Fibroblast of lung (primary cell): ENCODE measurements at regions not wholly inside any gene's neighbourhood (a gene's known extent, or its start where the extent isn't known, plus 50 kb on each side); places are given as distances from the start of the nearest gene placed in this dataset.

Experiments used
- EZH2 ChIP-seq: IDR thresholded peaks from 2 replicates; pipeline ENCODE4 v1.5.1; 2012; ENCODE audit warnings: low read length, control low read depth, mild to moderate bottlenecking; ENCODE audit errors: missing control alignments
- TF ChIP-seq, protein P1 (sequence below), 2 donors: IDR thresholded peaks in 1 of 2; conservative IDR thresholded peaks in 1 of 2; 1 replicate in 1 of 2; 2 replicates in 1 of 2; pipeline ENCODE4 v1.5.1; 2011 to 2012; ENCODE audit warnings: low read length in 2 of 2, control low read depth in 1 of 2, inconsistent platforms in 1 of 2, low read depth in 1 of 2, mild to moderate bottlenecking in 1 of 2

DNA sequence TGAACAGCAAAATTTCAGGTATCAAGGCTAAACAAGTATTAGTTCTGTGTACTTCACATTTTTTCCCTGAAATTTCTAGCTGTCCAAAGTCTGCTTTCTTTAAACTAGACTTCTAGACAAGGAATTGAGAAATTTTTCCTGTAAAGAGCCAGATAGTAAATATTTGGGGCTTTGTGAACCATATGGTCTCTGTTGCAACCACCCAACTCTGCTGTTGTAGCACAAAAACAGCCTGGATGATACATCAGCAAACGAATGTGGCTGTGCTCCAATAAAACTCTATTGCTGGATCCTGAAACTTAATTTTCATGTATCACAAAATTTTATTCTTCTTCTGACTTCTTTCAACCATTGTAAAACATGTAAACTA, 96.0 kb upstream of the SLC38A4 start:
- TF ChIP-seq, protein P1, sequence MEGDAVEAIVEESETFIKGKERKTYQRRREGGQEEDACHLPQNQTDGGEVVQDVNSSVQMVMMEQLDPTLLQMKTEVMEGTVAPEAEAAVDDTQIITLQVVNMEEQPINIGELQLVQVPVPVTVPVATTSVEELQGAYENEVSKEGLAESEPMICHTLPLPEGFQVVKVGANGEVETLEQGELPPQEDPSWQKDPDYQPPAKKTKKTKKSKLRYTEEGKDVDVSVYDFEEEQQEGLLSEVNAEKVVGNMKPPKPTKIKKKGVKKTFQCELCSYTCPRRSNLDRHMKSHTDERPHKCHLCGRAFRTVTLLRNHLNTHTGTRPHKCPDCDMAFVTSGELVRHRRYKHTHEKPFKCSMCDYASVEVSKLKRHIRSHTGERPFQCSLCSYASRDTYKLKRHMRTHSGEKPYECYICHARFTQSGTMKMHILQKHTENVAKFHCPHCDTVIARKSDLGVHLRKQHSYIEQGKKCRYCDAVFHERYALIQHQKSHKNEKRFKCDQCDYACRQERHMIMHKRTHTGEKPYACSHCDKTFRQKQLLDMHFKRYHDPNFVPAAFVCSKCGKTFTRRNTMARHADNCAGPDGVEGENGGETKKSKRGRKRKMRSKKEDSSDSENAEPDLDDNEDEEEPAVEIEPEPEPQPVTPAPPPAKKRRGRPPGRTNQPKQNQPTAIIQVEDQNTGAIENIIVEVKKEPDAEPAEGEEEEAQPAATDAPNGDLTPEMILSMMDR (conservative IDR thresholded peaks at IDR 0.05 in 1 of 2, IDR thresholded peaks at IDR 0.05 in 1 of 2; ENCODE audit: low read depth in 1 of 2, low read length in 2 of 2) = no peak
- no peak for TF ChIP-seq EZH2
